NB4 (cell line): ENCODE measurements at regions not wholly inside any gene's neighbourhood (a gene's known extent, or its start where the extent isn't known, plus 50 kb on each side); places are given as distances from the start of the nearest gene placed in this dataset.

Experiments
- CTCF ChIP-seq: IDR thresholded peaks from one replicate; pipeline ENCODE4 v1.5.1; 2012; ENCODE audit warnings: low read depth, low read length
- POLR2A ChIP-seq: IDR thresholded peaks from 2 replicates; pipeline ENCODE4 v1.6.1; 2011; ENCODE audit warnings: mild to moderate bottlenecking; ENCODE audit not compliant: insufficient read length; ENCODE audit errors: extremely low read depth

DNA sequence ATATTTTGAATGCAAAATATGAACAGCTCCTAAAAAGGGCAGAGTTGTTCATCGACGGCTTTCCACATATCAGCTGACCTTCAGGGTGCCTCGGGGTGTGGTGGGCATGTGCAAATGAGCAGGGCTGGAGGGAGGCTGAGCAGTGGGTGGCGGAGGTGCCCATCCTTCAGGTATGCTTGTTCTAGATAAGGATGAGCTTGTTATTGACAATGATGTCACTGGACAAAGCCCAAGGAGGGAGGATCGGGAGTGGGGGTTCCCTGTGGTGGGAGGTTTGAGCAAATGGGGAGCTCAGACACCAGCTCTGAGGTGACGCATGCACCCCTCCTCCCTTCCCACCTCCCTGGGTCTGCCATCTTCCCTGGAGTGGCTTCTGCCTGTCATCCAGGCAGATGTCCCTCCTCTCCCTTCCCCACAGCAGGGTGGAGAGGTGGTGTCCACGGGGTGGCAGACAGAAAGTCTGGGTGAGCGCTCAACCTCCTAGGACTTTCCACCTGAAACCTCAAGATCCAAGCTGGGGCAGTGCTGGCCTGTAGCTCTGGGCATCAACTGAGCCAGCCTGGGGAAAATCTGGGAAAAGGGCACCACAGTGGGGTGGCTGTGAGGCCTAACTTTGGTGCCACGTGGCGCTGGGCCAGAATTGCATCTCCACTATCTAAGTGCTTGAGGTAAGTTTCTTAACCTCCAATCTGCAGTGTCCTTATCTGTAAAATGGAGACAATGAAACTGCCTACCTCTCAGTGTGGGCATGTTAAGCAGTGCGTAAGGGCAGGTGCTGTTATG is 106.3 kb upstream of the THY1 start:
- TF ChIP-seq CTCF: no peak
- TF ChIP-seq POLR2A: no peak
